ENCODE measurements at regions not wholly inside any gene's neighbourhood (a gene's known extent, or its start where the extent isn't known, plus 50 kb on each side); places are given as distances from the start of the nearest gene placed in this dataset.

DNA sequence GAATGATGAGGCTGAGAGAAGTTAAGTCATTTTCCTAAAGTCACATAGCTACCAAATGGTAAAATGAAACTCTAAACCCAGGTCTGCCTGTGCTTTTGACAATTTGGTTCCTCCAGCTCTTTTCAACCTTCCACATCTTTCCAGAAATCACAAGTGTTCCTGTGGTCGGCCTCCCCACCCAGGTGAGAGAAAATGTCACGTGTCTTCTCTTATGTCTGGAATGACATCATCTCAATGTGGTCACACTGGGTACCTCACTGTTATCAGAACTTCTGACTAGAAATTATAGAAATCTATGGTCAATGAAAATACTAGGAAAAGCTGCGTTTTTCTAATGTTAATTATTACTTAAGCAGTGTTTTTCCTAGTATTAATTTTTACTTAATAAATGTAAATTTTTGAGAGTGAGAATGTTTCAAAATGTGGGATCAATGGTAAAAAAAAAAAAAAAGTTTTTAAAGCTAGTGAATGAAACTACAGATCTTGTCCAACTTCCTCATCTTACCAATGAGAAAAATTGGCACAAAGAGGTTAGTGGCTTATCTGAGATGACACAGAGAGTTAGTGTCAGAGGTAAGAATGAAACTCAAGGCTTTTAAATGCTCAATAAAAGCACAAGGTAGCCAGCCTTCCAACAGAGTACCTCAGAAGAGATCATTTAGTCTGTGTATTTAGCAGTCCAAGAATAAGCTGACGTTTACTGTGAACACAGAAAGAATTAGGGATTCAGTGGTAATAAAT lies 228.7 kb upstream of the NR4A3 start:
- Histone ChIP-seq H3K4me3 (ENCODE audit: low read depth in 1 of 2, low read length in 2 of 2) (no peak overlapping the region), H3K4me2 (ENCODE audit: insufficient read depth, low read length) (no peak overlapping the region), H2AFZ (ENCODE audit: low read depth, low read length) (no peak overlapping the region), H3K9ac (ENCODE audit: low read depth, low read length) (no peak overlapping the region), H3K27ac (ENCODE audit: low read length) (no peak overlapping the region), H3K79me2 (ENCODE audit: insufficient read depth, low read length) (no peaks in the 10 kb centered on the region), H3K36me3 (ENCODE audit: insufficient read depth, low read length) (no peaks in the 10 kb centered on the region), H3K27me3 (ENCODE audit: insufficient read depth, low read length, poor library complexity) (peaks cover 6% of the 10 kb centered on the region), H3K4me1 (ENCODE audit: insufficient read depth, low read length) (no peaks in the 10 kb centered on the region), H4K20me1 (ENCODE audit: insufficient read depth, low read length) (no peaks in the 10 kb centered on the region), H3K9me3 (ENCODE audit: insufficient read depth, low read length, severe bottlenecking) (no peaks in the 10 kb centered on the region)
- DNase-seq (no peak), ATAC-seq (ENCODE audit: insufficient read depth, low read depth) (no peak)
- TF ChIP-seq EZH2 (IDR thresholded peaks at IDR 0.05; ENCODE audit: borderline replicate concordance, low read depth, low read length, severe bottlenecking), result no peak
- no peak for TF ChIP-seq CTCF (IDR thresholded peaks at IDR 0.05; ENCODE audit: borderline replicate concordance, extremely low read depth, low read length, poor library complexity, severe bottlenecking)

- H3K27ac ChIP-seq (ENCODE audit: low read length), result no peak overlapping the region
- DNase-seq (no peak), ATAC-seq (ENCODE audit: insufficient read depth, low read depth) (no peak)
- no peaks in the 10 kb centered on the region for H3K79me2 ChIP-seq (ENCODE audit: insufficient read depth, low read length)
- H4K20me1 ChIP-seq (ENCODE audit: insufficient read depth, low read length), result no peaks in the 10 kb centered on the region
- no peaks in the 10 kb centered on the region for H3K36me3 ChIP-seq (ENCODE audit: insufficient read depth, low read length)
- no peak overlapping the region for H3K4me2 ChIP-seq (ENCODE audit: insufficient read depth, low read length)
- no peak overlapping the region for H3K4me3 ChIP-seq (ENCODE audit: low read depth in 1 of 2, low read length in 2 of 2)
- H3K27me3 ChIP-seq (ENCODE audit: insufficient read depth, low read length, poor library complexity), result peaks cover 6% of the 10 kb centered on the region
- H3K9ac ChIP-seq (ENCODE audit: low read depth, low read length), result no peak overlapping the region
- no peaks in the 10 kb centered on the region for H3K9me3 ChIP-seq (ENCODE audit: insufficient read depth, low read length, severe bottlenecking)
- TF ChIP-seq CTCF (IDR thresholded peaks at IDR 0.05; ENCODE audit: borderline replicate concordance, extremely low read depth, low read length, poor library complexity, severe bottlenecking), result no peak
- no peak for TF ChIP-seq EZH2 (IDR thresholded peaks at IDR 0.05; ENCODE audit: borderline replicate concordance, low read depth, low read length, severe bottlenecking)
- no peaks in the 10 kb centered on the region for H3K4me1 ChIP-seq (ENCODE audit: insufficient read depth, low read length)
- H2AFZ ChIP-seq (ENCODE audit: low read depth, low read length), result no peak overlapping the region
Measured at GRCh38 chr9:99593610-99594009, 228.1 kb upstream of the NR4A3 start.

DNA sequence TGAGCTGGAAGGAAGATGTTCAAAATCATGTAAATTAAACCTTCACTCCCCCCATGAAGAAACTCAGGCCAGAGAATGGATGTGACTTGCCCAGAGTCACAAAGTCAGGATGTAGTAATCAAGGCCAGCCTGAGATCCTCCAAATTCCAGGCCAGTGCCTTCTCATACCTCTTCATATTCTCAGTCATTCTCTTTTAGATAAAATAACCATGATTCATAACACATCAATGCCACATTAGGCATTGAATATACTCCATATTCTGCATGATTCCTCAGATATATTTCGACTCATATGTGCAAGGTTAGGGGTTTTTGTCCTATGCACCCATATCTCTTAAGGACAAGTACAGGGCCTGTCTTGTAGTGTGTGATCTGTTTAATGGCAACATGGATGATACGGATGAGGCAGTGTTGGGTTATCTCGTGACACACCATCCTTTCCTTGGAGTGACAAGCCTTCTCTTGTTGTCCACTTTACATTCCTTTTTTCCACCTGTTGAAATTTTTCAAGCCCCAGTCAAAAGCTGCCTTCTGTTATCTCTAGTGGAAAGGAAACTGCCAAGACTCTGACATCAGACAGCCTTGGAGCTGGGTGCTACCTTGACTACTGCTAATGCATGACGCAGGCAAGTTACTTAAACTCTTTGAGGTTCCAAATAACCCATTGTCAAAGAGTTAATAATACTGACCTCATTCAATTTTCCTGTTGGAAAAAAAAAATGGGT lies 227.5 kb upstream of the NR4A3 start:
- no peaks in the 10 kb centered on the region for H3K79me2 ChIP-seq (ENCODE audit: insufficient read depth, low read length)
- DNase-seq (no peak), ATAC-seq (ENCODE audit: insufficient read depth, low read depth) (no peak)
- peaks cover 6% of the 10 kb centered on the region for H3K27me3 ChIP-seq (ENCODE audit: insufficient read depth, low read length, poor library complexity)
- no peak overlapping the region for H3K9ac ChIP-seq (ENCODE audit: low read depth, low read length)
- no peak for TF ChIP-seq CTCF (IDR thresholded peaks at IDR 0.05; ENCODE audit: borderline replicate concordance, extremely low read depth, low read length, poor library complexity, severe bottlenecking)
- TF ChIP-seq EZH2 (IDR thresholded peaks at IDR 0.05; ENCODE audit: borderline replicate concordance, low read depth, low read length, severe bottlenecking), result no peak
- H3K9me3 ChIP-seq (ENCODE audit: insufficient read depth, low read length, severe bottlenecking), result no peaks in the 10 kb centered on the region
- no peak overlapping the region for H2AFZ ChIP-seq (ENCODE audit: low read depth, low read length)
- H3K27ac ChIP-seq (ENCODE audit: low read length), result no peak overlapping the region
- no peak overlapping the region for H3K4me2 ChIP-seq (ENCODE audit: insufficient read depth, low read length)
- H3K4me3 ChIP-seq (ENCODE audit: low read depth in 1 of 2, low read length in 2 of 2), result no peak overlapping the region
- H3K4me1 ChIP-seq (ENCODE audit: insufficient read depth, low read length), result no peaks in the 10 kb centered on the region
- H4K20me1 ChIP-seq (ENCODE audit: insufficient read depth, low read length), result no peaks in the 10 kb centered on the region
- H3K36me3 ChIP-seq (ENCODE audit: insufficient read depth, low read length), result no peaks in the 10 kb centered on the region

Measured in DND-41 (cell line).